Mesodermal cell (in vitro differentiated cells): ENCODE measurements at regions not wholly inside any gene's neighbourhood (a gene's known extent, or its start where the extent isn't known, plus 50 kb on each side); places are given as distances from the start of the nearest gene placed in this dataset.
"Not testable (repeated sequence)": the region's sequence is repeated elsewhere in the genome, so short reads cannot be mapped to it uniquely, and the experiment has no call there.

Experiments used
- H3K27ac ChIP-seq: 2 replicates; pipeline ENCODE4 v1.7.0; 2013; ENCODE audit warnings: mild to moderate bottlenecking, low read depth, low read length, moderate library complexity; ENCODE audit not compliant: severe bottlenecking
- H3K36me3 ChIP-seq: 2 replicates; pipeline ENCODE4 v1.7.1; 2013; ENCODE audit warnings: mild to moderate bottlenecking, low read length, moderate library complexity; ENCODE audit not compliant: control insufficient read depth, insufficient read depth
- H3K4me1 ChIP-seq: one replicate; pipeline ENCODE4 v1.7.1; 2013; ENCODE audit warnings: mild to moderate bottlenecking, low read length; ENCODE audit not compliant: insufficient read depth, control insufficient read depth, poor library complexity, severe bottlenecking
- H3K4me3 ChIP-seq: 2 replicates; pipeline ENCODE4 v1.7.0; 2013; ENCODE audit warnings: low read length, control low read depth, mild to moderate bottlenecking; ENCODE audit not compliant: insufficient read depth, poor library complexity, severe bottlenecking; ENCODE audit errors: extremely low read depth
- H3K9me3 ChIP-seq: 2 replicates; pipeline ENCODE4 v1.7.1; 2013; ENCODE audit warnings: mild to moderate bottlenecking, low read length, moderate library complexity; ENCODE audit not compliant: control insufficient read depth
- WGBS, 2 experiments: methylation state at CpG; one replicate each; pipeline ENCODE4 v1.1.5; 2013; ENCODE audit warnings: missing lambda C conversion rate in 2 of 2; ENCODE audit not compliant: insufficient coverage in 2 of 2; 5-methylcytosine and 5-hydroxymethylcytosine counted together

DNA sequence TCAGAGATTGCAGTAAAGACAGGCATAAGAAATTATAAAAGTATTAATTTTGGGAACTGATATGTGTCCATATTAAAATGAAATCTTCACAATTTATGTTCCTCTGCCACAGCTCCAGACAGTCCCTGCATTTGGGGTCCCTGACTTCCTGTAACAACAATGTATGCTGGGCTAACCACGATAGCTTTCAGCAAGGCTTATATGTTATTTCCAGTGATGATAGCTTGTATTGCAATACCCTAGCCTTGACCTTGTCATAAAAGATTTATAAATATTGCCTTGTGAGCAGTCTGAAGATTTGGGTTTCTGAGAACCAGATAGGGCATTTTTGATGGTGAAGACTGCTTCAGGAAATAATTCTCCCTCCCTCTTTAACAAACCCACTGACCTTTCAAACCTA is 129.5 kb downstream of the PCDH10 start:
- 86% methylated on average over 1 of the region's 1 CpG; no CpG with 5 or more reads in 1 of the 2 experiments for WGBS, 2 experiments
- Histone ChIP-seq H3K9me3 (peaks cover 6% of the 10 kb centered on the region), H3K36me3 (no peaks in the 10 kb centered on the region), H3K27ac (no peak overlapping the region), H3K4me3 (no peak overlapping the region), H3K4me1 (no peaks in the 10 kb centered on the region)

- 33% methylated on average over 1 of the region's 4 CpGs; no CpG with 5 or more reads in 1 of the 2 experiments for WGBS, 2 experiments
- H3K36me3 ChIP-seq, H3K4me1 ChIP-seq, H3K9me3 ChIP-seq, H3K27ac ChIP-seq, H3K4me3 ChIP-seq: not testable (repeated sequence)
These were observed 128.8 kb downstream of the PCDH10 start for GRCh38 chr4:133277940-133278339.

GRCh38 chr4:133275246-133275645 is 126.2 kb downstream of the PCDH10 start:
- 41 to 75% methylated on average over 2 of the region's 3 CpGs for WGBS, 2 experiments
- Histone ChIP-seq H3K36me3 (no peaks in the 10 kb centered on the region), H3K9me3 (peaks cover 6% of the 10 kb centered on the region), H3K27ac (no peak overlapping the region), H3K4me3 (no peak overlapping the region), H3K4me1 (no peaks in the 10 kb centered on the region)

GRCh38 chr4:133273401-133273800 is 124.3 kb downstream of the PCDH10 start:
- Histone ChIP-seq H3K4me3 (no peak overlapping the region), H3K9me3 (peaks cover 6% of the 10 kb centered on the region), H3K36me3 (no peaks in the 10 kb centered on the region), H3K27ac (no peak overlapping the region), H3K4me1 (no peaks in the 10 kb centered on the region)
- WGBS, 2 experiments = 90 to 92% methylated on average over 2 of the region's 3 CpGs

GRCh38 chr4:133270021-133270570 is 121.0 kb downstream of the PCDH10 start:
- 73 to 83% methylated on average over 1 of the region's 2 CpGs for WGBS, 2 experiments
- H3K4me1 ChIP-seq = no peaks in the 10 kb centered on the region
- peak overlapping the region; percentile 3 for H3K27ac ChIP-seq
- no peaks in the 10 kb centered on the region for H3K9me3 ChIP-seq
- H3K4me3 ChIP-seq = no peak overlapping the region
- H3K36me3 ChIP-seq = no peaks in the 10 kb centered on the region

DNA sequence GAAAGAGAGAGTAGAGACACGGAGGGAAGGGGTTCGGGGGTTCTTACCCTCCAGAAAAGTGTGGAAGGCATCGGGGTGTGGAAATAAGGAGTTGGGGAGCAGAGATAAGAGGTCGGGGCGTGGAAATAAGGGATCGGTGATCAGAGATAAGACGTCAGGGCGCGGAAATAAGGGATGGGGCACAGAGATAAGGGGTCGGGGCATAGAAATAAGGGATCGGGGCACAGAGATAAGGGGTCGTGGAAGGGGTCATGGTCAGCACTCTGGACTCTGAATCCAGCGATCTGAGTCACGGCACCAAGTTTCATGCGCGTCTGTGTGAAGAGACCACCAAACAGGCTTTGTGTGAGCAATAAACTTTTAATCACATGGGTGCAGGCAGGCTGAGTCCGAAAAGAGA is 119.1 kb downstream of the PCDH10 start:
- Histone ChIP-seq H3K9me3 (no peaks in the 10 kb centered on the region), H3K4me1 (peaks cover 10% of the 10 kb centered on the region), H3K36me3 (no peaks in the 10 kb centered on the region), H3K27ac (no peak overlapping the region), H3K4me3 (no peak overlapping the region)
- WGBS, 2 experiments = 70 to 71% methylated on average over 14 to 17 of the region's 17 CpGs

DNA sequence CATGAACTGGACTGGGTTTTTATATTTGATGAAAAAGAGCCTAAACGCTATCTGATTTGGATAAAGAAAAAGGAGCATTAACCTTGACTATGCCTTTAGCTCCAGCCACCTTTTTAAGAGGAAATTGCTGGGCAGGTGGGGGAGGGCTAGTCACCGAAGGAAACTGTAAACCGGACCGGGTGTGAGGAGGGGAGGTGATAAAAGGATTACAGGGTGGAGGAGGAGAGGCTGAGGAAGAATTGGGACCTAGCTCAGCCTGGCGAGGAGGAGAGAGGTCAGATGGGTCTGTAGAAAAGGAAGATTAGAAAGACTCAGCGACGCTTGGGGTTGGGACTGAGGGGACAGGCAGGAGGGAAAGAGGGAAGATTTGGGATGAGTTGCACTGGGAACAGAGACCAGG is 118.4 kb downstream of the PCDH10 start:
- peaks cover 14% of the 10 kb centered on the region for H3K4me1 ChIP-seq
- H3K36me3 ChIP-seq, H3K4me3 ChIP-seq, H3K9me3 ChIP-seq, H3K27ac ChIP-seq: not testable (repeated sequence)
- WGBS, 2 experiments = 28 to 47% methylated on average over 7 of the region's 7 CpGs

DNA sequence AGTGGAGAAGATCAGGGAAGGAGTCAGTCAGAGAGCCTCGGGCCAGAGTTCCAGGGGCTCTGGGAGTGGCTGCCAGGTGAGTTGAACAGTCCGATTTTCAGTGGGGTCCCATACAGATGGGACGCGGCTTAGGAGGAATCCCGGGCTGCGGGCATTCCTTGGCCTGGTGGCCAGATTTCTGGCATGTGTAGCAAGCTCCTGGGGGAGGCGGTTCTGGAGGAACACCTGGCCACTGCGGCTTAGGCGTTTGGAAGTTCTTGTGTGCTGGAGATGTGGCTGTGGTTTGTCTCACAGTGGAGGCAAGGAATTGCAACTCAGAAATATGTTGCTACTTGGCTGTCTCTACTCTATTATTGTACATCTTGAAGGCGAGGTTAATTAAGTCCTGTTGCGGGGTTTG is 117.9 kb downstream of the PCDH10 start:
- not testable (repeated sequence) for H3K9me3 ChIP-seq, H3K27ac ChIP-seq, H3K4me3 ChIP-seq, H3K36me3 ChIP-seq
- WGBS, 2 experiments = 73 to 90% methylated on average over 2 to 5 of the region's 11 CpGs
- H3K4me1 ChIP-seq = peaks cover 14% of the 10 kb centered on the region

GRCh38 chr4:133264251-133264650 is 115.2 kb downstream of the PCDH10 start:
- not testable (repeated sequence) for H3K9me3 ChIP-seq, H3K4me3 ChIP-seq, H3K36me3 ChIP-seq, H3K27ac ChIP-seq
- WGBS, 2 experiments = 71 to 74% methylated on average over 3 of the region's 3 CpGs
- H3K4me1 ChIP-seq = peaks cover 14% of the 10 kb centered on the region

GRCh38 chr4:133263104-133263503 is 114.0 kb downstream of the PCDH10 start:
- Histone ChIP-seq H3K4me1 (peaks cover 14% of the 10 kb centered on the region), H3K9me3 (no peaks in the 10 kb centered on the region), H3K27ac (no peak overlapping the region), H3K36me3 (no peaks in the 10 kb centered on the region), H3K4me3 (no peak overlapping the region)
- WGBS, 2 experiments = no CpG with 5 or more reads among the region's 3 CpGs

- no peaks in the 10 kb centered on the region for H3K9me3 ChIP-seq
- H3K4me3 ChIP-seq = no peak overlapping the region
- H3K36me3 ChIP-seq = no peaks in the 10 kb centered on the region
- 83 to 89% methylated on average over 1 of the region's 2 CpGs for whole genome bisulfite sequencing, 2 experiments
- no peak overlapping the region for H3K27ac ChIP-seq
- H3K4me1 ChIP-seq = no peaks in the 10 kb centered on the region
These were observed 98.8 kb downstream of the PCDH10 start for GRCh38 chr4:133247861-133248260.
